Endothelial cell of umbilical vein (primary cell): ENCODE measurements at regions not wholly inside any gene's neighbourhood (a gene's known extent, or its start where the extent isn't known, plus 50 kb on each side); places are given as distances from the start of the nearest gene placed in this dataset.

Experiments used
- CTCF ChIP-seq, 2 donors: IDR thresholded peaks; 1 replicate in 1 of 2; 2 replicates in 1 of 2; pipeline ENCODE4 v1.5.1; 2011; ENCODE audit warnings: low read length in 2 of 2, mild to moderate bottlenecking in 2 of 2, moderate library complexity in 2 of 2, control low read depth in 1 of 2, inconsistent platforms in 1 of 2, low read depth in 1 of 2; ENCODE audit not compliant: insufficient read depth in 1 of 2; ENCODE audit errors: extremely low read depth in 1 of 2
- EZH2 ChIP-seq: IDR thresholded peaks from 2 replicates; pipeline ENCODE4 v1.6.1; 2012; ENCODE audit warnings: borderline replicate concordance, low read depth, mild to moderate bottlenecking, moderate library complexity, low read length, inconsistent platforms; ENCODE audit not compliant: severe bottlenecking
- POLR2AphosphoS5 ChIP-seq: IDR thresholded peaks from 2 replicates; pipeline ENCODE4 v1.6.1; 2012; ENCODE audit warnings: low read depth, mild to moderate bottlenecking, control low read depth, low read length, moderate library complexity; ENCODE audit not compliant: insufficient read depth

- TF ChIP-seq CTCF (IDR thresholded peaks at IDR 0.05; ENCODE audit: extremely low read depth in 1 of 2, insufficient read depth in 1 of 2, low read depth in 1 of 2, low read length in 2 of 2) (no peak), EZH2 (no peak), POLR2AphosphoS5 (no peak)
These were observed 1674.9 kb downstream of the REEP3 start for GRCh38 chr10:65196111-65196510.
